ENCODE measurements at regions not wholly inside any gene's neighbourhood (a gene's known extent, or its start where the extent isn't known, plus 50 kb on each side); places are given as distances from the start of the nearest gene placed in this dataset.

DNA sequence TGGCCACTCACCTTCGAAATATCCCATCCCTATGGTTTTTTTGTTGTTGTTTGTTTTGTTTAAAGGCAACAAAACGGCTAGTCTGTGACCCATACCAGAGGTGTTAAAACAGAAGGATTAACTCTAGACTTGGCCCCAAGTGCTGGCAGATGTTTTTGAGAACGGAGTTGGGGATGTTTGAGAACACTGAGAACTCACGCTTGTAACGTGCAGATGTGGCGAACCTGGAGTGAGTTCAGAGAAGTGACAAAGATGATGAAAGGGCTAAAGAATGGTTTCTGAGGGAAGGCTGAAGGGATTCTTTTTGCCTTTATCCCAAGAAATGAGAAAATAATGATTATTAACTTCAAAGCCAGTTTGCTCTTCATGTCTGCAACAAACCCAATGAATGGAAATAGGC is 286.5 kb downstream of the ZNF608 start:
- no peak overlapping the region for H3K27ac ChIP-seq
- no peak for TF ChIP-seq ZFX (IDR thresholded peaks at IDR 0.05; ENCODE audit: borderline replicate concordance)
- TF ChIP-seq, protein P1, sequence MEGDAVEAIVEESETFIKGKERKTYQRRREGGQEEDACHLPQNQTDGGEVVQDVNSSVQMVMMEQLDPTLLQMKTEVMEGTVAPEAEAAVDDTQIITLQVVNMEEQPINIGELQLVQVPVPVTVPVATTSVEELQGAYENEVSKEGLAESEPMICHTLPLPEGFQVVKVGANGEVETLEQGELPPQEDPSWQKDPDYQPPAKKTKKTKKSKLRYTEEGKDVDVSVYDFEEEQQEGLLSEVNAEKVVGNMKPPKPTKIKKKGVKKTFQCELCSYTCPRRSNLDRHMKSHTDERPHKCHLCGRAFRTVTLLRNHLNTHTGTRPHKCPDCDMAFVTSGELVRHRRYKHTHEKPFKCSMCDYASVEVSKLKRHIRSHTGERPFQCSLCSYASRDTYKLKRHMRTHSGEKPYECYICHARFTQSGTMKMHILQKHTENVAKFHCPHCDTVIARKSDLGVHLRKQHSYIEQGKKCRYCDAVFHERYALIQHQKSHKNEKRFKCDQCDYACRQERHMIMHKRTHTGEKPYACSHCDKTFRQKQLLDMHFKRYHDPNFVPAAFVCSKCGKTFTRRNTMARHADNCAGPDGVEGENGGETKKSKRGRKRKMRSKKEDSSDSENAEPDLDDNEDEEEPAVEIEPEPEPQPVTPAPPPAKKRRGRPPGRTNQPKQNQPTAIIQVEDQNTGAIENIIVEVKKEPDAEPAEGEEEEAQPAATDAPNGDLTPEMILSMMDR (IDR thresholded peaks at IDR 0.05), result no peak

DNA sequence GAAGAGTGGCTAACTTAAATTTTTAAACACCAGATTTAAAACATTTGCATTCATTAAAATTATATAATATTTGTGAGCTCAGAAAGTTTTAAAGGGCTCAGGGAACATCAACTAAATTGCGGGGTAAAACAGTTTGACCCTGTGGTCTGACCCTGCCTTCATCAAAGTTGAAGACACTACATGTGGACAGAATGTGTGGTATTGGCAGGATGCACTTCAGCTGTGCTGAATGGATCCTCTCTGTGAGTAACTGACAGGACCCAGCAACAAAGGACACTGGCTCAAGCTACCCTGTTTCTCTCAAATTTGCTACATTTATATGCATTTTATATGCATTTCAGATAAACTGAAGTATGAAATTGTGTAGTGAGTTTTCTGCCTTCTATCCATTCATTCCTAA is 288.5 kb downstream of the ZNF608 start:
- H3K27ac ChIP-seq, result no peak overlapping the region
- TF ChIP-seq, protein P1 (IDR thresholded peaks at IDR 0.05), result no peak
- no peak for TF ChIP-seq ZFX (IDR thresholded peaks at IDR 0.05; ENCODE audit: borderline replicate concordance)

DNA sequence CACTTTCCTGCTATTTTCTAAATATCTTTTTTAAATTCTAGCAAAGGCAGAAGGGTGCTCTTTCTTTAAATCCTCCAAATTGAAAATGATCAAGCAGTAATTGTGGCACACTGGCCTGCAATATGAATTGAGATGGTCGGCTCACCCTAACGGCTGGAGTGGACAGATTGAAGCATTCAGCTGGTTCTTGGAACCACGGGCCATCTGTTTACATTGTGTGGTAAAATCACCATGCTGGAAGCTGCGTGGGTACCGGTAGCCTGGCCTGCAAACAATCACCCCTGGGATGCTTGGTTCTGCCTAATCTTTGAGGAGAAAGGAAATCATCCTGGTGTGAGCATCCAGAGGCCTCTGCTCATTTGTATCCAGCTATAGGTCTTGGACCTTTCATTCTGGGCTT is 289.3 kb downstream of the ZNF608 start:
- TF ChIP-seq, protein P1 (IDR thresholded peaks at IDR 0.05), result no peak
- TF ChIP-seq ZFX (IDR thresholded peaks at IDR 0.05; ENCODE audit: borderline replicate concordance), result no peak
- H3K27ac ChIP-seq, result no peak overlapping the region

DNA sequence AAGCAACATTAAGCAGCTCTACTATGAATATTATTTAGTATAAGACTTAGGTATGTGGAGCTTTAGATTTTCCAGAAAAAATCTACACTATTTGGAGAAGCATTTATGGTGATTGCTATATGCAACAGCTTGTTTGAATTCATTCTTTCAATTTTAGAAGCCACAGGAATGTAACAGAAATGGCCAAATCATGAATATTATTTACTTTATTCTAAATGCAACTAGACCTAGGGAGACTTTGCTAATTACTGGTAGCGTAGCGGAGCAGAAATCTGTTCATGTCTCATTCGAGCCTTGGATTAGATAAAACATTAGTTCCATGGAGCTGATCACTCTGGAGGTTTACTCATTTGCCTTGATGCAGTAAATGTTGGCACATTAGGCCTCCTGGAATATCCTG is 290.2 kb downstream of the ZNF608 start:
- H3K27ac ChIP-seq, result no peak overlapping the region

DNA sequence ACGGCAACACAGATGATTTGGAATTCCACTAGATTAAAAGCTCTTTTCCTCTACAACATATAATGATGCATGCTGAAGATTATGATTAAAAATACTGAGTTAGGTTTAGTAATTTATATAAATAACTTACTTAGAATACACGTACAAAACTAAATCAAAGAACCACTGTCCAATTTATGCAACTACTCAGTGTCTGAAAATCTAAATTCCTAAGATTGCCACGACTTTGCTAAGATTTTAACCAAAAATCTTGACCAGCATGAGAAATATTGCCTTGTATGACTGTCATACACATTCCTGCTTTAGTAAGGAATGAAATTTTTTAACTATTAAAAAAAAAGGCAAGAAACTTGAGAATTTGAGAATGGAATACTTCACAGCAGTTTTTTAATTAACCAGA is 292.4 kb downstream of the ZNF608 start:
- no peak for TF ChIP-seq ZFX (IDR thresholded peaks at IDR 0.05; ENCODE audit: borderline replicate concordance)
- TF ChIP-seq, protein P1 (IDR thresholded peaks at IDR 0.05), result no peak
- H3K27ac ChIP-seq, result no peak overlapping the region

More for the DNA sequence above, 290.2 kb downstream of the ZNF608 start:
- TF ChIP-seq, protein P1 (IDR thresholded peaks at IDR 0.05), result no peak
- no peak for TF ChIP-seq ZFX (IDR thresholded peaks at IDR 0.05; ENCODE audit: borderline replicate concordance)

DNA sequence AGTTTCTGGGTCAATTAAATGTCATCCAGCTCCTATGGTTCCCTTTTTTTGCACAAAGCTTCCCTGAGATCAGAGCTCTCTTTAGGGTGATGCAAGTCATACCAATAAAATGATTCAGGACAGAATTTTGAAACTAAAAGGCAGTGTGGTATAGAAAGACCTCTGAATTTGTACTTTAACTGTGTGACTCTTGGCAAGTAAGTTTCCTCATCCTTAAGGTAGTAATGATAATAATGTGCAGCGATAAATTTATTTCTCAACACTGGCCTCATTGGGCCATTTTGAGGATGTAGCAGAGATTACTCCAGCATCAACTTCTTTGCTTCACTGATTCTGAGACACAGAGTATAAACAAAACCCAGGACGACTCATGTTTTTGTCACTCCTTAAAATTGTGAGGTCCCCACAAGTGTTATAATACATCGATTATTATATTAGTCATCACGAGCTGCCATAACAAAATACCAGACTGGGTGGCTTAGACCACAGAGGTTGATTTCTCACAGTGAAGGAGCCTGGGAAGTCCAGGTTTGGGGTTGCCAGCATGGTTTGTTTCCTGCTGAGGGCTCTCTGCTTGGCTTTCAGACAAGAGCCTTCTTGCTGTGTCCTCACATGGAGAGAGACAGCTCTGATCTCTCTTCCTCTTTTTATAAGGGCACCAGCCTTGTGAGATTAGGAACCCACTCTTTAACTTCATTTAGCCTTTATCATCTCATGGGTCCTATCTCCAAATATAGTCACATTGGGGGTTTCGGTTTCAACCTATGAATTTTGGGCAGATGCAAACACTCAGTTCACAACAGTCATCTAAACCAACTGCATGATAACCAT is 293.0 kb downstream of the ZNF608 start:
- no peak overlapping the region for H3K27ac ChIP-seq
- TF ChIP-seq, protein P1 (IDR thresholded peaks at IDR 0.05), result no peak
- TF ChIP-seq ZFX (IDR thresholded peaks at IDR 0.05; ENCODE audit: borderline replicate concordance), result no peak

DNA sequence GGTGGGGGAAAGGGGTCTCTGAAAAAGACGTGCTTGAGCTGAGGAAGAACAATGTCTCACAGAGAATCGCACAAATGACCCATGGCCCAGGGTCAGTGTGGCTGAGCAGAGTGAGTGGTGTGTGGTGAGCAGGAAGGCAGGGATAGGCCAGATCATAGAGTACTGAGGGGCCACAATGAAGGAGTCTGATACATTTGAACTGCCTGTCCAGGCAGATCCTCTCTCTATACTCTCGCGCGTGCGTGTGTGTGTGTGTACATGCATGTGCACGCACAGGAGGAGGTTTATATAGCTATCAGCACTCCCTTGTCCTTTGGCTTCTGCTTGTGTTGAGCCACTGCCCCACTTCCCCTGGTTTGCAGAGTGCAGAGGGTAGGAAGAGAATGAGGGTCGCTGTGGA is 294.0 kb downstream of the ZNF608 start:
- H3K27ac ChIP-seq, result no peak overlapping the region
- no peak for TF ChIP-seq ZFX (IDR thresholded peaks at IDR 0.05; ENCODE audit: borderline replicate concordance)
- TF ChIP-seq, protein P1 (IDR thresholded peaks at IDR 0.05), result no peak

Measured in 22Rv1 (cell line).